AG04450 (cell line): ENCODE measurements at regions not wholly inside any gene's neighbourhood (a gene's known extent, or its start where the extent isn't known, plus 50 kb on each side); places are given as distances from the start of the nearest gene placed in this dataset.
"Not testable (repeated sequence)": the region's sequence is repeated elsewhere in the genome, so short reads cannot be mapped to it uniquely, and the experiment has no call there.

Experiments used
- CTCF ChIA-PET: fragments of 300-600, 350-600 bp; formaldehyde crosslinking; extraction: SDS; loops from one replicate; lab custom pipeline; 2022; ENCODE audit warnings: antibody characterized with exemption, inconsistent platforms; lab: Charles Lee
- POLR2A ChIA-PET: fragments of 350-600 bp; formaldehyde crosslinking; extraction: SDS; loops from one replicate; lab custom pipeline; 2021; ENCODE audit warnings: antibody characterized with exemption, inconsistent platforms; lab: Yijun Ruan, JAX
- DNase-seq: peaks from one replicate; pipeline ENCODE4 v3.0.0-alpha.2; 2011; ENCODE audit warnings: low read depth, low spot score
- H3K27ac ChIP-seq: one replicate; pipeline ENCODE4 v1.5.1; 2012; ENCODE audit warnings: low read depth, low read length, control low read depth
- H3K27me3 ChIP-seq: one replicate; pipeline ENCODE4 v1.6.0; 2012; ENCODE audit warnings: low read length; ENCODE audit not compliant: control insufficient read depth, insufficient read depth
- H3K4me3 ChIP-seq: 2 replicates; pipeline ENCODE4 v1.5.1; 2011; ENCODE audit warnings: mild to moderate bottlenecking, low read depth, low read length, control low read depth
- H3K9me3 ChIP-seq: 2 replicates; pipeline ENCODE4 v1.5.1; 2012; ENCODE audit warnings: low read length; ENCODE audit not compliant: control insufficient read depth, insufficient read depth
- TF ChIP-seq, protein P1 (sequence below): IDR thresholded peaks from 2 replicates; pipeline ENCODE4 v1.5.1; 2011; ENCODE audit warnings: low read depth, low read length, control low read depth, inconsistent platforms

DNA sequence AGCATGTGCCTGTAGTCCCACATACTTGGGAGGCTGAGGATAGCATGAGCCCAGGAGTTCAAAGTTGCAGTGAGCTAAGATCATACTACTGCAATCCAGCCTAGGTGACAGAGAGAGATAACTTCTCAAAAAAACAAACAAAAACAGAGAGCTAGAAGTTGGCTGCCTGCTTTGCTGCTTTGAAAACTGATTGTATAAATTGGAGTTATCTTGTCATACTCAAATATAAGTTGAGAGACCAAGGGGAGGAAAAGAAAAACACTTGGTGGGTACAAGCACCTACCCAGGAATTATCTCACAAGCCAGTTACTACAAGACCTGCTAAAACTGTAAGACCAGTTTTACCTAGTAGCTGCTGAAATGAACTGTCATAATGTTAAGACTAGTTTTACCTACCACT, 112.5 kb upstream of the SKAP2 start:
- Histone ChIP-seq H3K27me3 (peaks cover 2% of the 10 kb centered on the region), H3K4me3 (no peak overlapping the region), H3K9me3 (no peaks in the 10 kb centered on the region), H3K27ac (no peak overlapping the region)
- TF ChIP-seq, protein P1, sequence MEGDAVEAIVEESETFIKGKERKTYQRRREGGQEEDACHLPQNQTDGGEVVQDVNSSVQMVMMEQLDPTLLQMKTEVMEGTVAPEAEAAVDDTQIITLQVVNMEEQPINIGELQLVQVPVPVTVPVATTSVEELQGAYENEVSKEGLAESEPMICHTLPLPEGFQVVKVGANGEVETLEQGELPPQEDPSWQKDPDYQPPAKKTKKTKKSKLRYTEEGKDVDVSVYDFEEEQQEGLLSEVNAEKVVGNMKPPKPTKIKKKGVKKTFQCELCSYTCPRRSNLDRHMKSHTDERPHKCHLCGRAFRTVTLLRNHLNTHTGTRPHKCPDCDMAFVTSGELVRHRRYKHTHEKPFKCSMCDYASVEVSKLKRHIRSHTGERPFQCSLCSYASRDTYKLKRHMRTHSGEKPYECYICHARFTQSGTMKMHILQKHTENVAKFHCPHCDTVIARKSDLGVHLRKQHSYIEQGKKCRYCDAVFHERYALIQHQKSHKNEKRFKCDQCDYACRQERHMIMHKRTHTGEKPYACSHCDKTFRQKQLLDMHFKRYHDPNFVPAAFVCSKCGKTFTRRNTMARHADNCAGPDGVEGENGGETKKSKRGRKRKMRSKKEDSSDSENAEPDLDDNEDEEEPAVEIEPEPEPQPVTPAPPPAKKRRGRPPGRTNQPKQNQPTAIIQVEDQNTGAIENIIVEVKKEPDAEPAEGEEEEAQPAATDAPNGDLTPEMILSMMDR, result no peak
- no peak for DNase-seq
- ChIA-PET POLR2A (no interaction called here), CTCF (no interaction called here)

DNA sequence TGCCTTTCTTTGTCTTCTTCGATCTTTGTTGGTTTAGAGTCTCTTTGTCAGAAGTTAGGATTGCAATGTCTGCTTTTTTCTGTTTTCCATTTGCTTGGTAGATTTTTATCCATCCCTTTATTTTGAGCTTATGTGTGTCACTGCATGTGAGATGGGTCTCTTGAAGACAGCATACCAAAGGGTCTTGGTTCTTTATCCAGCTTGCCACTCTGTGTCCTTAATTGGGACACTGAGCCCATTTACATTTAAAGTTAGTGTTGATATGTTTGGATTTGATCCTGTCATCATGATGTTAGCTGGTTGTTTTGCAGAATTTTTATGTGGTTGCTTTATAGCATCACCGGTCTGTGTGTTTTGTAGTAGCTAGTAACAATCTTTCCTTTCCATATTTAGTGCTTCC, 107.5 kb upstream of the SKAP2 start:
- CTCF ChIA-PET, result not testable (repeated sequence)

DNA sequence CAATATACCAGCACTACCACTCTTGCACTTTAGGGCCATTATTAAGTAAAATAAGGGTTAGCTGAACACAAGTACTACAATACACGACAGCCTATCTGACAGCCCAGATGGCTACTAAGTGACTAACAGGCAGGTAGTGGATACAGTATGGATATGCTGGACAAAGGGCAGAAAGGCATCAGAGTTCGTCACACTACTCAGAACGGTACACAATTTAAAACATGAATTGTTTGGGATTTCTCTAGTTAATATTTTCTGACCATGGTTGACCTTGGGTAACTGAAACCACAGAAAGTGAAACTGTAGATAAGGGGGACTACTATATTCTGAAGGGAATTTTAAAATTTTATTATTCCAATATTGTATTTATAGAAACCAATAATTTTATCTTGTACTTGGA, 101.3 kb upstream of the SKAP2 start:
- Histone ChIP-seq H3K4me3 (no peak overlapping the region), H3K27me3 (no peaks in the 10 kb centered on the region), H3K9me3 (no peaks in the 10 kb centered on the region), H3K27ac (no peak overlapping the region)
- DNase-seq, result no peak
- CTCF ChIA-PET, result no interaction called here
- POLR2A ChIA-PET, result no interaction called here
- TF ChIP-seq, protein P1, result no peak

More for the DNA sequence above, 107.5 kb upstream of the SKAP2 start:
- H3K27ac ChIP-seq, H3K9me3 ChIP-seq, DNase-seq, H3K4me3 ChIP-seq, POLR2A ChIA-PET, H3K27me3 ChIP-seq: not testable (repeated sequence)

- H3K27ac ChIP-seq, result no peak overlapping the region
- H3K27me3 ChIP-seq, result no peaks in the 10 kb centered on the region
- DNase-seq, result no peak
- no peak overlapping the region for H3K4me3 ChIP-seq
- TF ChIP-seq, protein P1, result no peak
- no peaks in the 10 kb centered on the region for H3K9me3 ChIP-seq
- ChIA-PET POLR2A (no interaction called here), CTCF (no interaction called here)
Measured at GRCh38 chr7:26964156-26964808, 99.9 kb upstream of the SKAP2 start.

- TF ChIP-seq, protein P1, result no peak
- Histone ChIP-seq H3K27me3 (no peaks in the 10 kb centered on the region), H3K4me3 (no peak overlapping the region), H3K27ac (no peak overlapping the region), H3K9me3 (no peaks in the 10 kb centered on the region)
- ChIA-PET POLR2A (no interaction called here), CTCF (no interaction called here)
- no peak for DNase-seq
Measured at GRCh38 chr7:26959290-26959689, 94.9 kb upstream of the SKAP2 start.
